AG04449 (cell line): ENCODE measurements at regions not wholly inside any gene's neighbourhood (a gene's known extent, or its start where the extent isn't known, plus 50 kb on each side); places are given as distances from the start of the nearest gene placed in this dataset.

ENCODE experiments used
- CTCF ChIA-PET: fragments of 350-600 bp; formaldehyde crosslinking; extraction: SDS; loops from one replicate; lab custom pipeline; 2021; ENCODE audit warnings: antibody characterized with exemption; lab: Yijun Ruan, JAX
- POLR2A ChIA-PET: fragments of 400-600, 350-600 bp; formaldehyde crosslinking; extraction: SDS; loops from one replicate; lab custom pipeline; 2020; ENCODE audit warnings: antibody characterized with exemption, inconsistent platforms; lab: Yijun Ruan, JAX
- DNase-seq: peaks from one replicate; pipeline ENCODE4 v3.0.0-alpha.2; 2010; ENCODE audit warnings: low read depth, low spot score
- H3K4me3 ChIP-seq: 2 replicates; pipeline ENCODE4 v1.5.1; 2011; ENCODE audit warnings: low read depth, mild to moderate bottlenecking, control low read depth, low read length
- TF ChIP-seq, protein P1 (sequence below): IDR thresholded peaks from one replicate; pipeline ENCODE4 v1.5.1; 2011; ENCODE audit warnings: mild to moderate bottlenecking, moderate library complexity, low read length, control low read depth, inconsistent platforms; ENCODE audit not compliant: insufficient read depth; ENCODE audit errors: missing control alignments

DNA sequence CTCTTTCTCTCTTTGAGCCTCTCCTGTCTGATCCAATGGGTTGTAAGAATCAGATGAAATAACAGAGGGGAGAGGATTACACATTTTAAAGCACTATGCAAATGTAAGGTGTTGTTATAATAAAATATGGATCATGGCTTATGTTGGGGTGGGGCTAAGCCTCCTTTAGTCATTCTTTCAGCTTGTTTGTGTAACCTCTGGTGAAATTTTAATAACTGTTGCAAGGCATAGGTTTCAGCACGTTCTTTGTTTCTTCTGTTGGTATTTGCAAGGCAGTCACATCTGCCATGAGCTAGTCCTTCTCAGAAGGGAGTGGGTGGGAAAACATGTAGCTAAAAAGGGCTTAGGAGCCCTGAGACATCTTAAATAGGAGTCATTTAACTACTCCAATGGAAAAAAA is 74.8 kb upstream of the FRMD6 start:
- no peak for DNase-seq
- H3K4me3 ChIP-seq: no peak overlapping the region
- POLR2A ChIA-PET: interaction anchor here (1.0 to 2.0 kb wide), 3 partner anchors 20 to 75 kb away, joined by 4 to 7 read pairs (median 5); partner anchors contain the start of gene FRMD6
- TF ChIP-seq, protein P1, sequence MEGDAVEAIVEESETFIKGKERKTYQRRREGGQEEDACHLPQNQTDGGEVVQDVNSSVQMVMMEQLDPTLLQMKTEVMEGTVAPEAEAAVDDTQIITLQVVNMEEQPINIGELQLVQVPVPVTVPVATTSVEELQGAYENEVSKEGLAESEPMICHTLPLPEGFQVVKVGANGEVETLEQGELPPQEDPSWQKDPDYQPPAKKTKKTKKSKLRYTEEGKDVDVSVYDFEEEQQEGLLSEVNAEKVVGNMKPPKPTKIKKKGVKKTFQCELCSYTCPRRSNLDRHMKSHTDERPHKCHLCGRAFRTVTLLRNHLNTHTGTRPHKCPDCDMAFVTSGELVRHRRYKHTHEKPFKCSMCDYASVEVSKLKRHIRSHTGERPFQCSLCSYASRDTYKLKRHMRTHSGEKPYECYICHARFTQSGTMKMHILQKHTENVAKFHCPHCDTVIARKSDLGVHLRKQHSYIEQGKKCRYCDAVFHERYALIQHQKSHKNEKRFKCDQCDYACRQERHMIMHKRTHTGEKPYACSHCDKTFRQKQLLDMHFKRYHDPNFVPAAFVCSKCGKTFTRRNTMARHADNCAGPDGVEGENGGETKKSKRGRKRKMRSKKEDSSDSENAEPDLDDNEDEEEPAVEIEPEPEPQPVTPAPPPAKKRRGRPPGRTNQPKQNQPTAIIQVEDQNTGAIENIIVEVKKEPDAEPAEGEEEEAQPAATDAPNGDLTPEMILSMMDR: no peak
- CTCF ChIA-PET: interaction anchor here (0.8 to 1.3 kb wide), 4 partner anchors 20 to 293 kb away, joined by 3 to 5 read pairs (median 4); partner anchors contain the start of gene FRMD6

DNA sequence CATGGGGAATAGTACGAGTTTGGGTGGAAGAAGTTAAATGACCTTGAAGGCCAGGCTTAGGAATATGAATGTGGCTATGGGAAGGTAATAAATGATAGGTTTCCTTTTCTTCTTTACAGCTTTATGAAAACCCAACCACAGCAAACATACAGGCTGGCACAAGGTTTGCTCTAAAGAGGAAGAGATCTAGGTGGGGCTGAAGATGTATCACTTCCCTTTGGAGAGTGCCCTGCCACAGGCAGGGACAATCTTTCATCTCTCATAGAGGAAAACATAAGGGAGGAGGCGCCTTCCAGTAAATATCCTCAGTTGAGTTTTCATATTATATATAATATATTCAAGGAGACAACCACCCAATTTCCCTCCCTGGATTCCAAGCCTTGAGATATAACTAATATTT is 72.9 kb upstream of the FRMD6 start:
- DNase-seq: no peak
- POLR2A ChIA-PET: no interaction called here
- CTCF ChIA-PET: interaction anchor here (1.0 to 1.2 kb wide), 2 partner anchors 74 to 198 kb away, joined by 3 read pairs; no protein-coding TSS in a partner anchor
- no peak overlapping the region for H3K4me3 ChIP-seq
- TF ChIP-seq, protein P1: no peak

DNA sequence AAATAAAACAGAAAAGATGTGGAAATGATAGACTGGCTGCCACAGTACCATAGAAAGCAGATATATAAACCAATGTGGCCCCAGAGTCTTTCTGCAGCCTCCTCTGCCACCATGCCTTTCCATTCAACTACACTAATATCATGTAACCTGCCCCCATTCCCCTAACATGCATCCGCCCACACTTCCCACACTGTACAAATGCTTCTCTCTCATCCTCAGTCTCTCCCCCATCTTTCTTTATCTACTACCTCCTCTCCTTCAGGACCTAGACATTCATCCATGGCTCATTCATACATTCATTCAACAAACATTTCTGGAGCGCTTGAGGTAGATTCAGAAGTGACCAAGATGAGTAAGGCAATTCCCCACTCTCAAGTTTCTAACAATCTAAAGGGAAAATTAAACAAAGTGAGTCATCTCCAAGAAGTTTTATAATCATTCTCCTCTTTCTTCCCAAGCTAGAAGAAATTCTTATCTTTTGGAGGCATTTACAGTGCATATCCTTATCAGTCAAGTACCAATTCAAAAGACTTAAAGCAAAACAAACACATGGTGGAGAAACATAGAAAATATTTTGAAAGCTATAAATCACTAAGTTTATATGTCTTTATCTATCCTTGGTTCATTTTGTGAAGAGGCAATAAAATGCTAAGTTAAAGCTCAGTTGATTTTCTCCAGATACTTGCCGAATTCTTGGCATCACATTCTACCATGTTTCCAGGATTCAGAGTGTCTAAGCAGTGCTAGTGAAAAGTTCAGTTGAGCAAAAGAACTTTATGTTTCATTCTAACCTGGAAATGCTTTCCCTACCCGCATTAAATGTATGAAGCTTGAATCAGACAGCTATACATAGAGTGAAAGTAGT is 70.5 kb upstream of the FRMD6 start:
- ChIA-PET CTCF (interaction anchor here (1.2 to 2.9 kb wide), 3 partner anchors 11 to 72 kb away, joined by 3 to 12 read pairs (median 4); no protein-coding TSS in a partner anchor), POLR2A (interaction anchor here (0.5 to 2.5 kb wide), 8 partner anchors 10 to 138 kb away, joined by 4 to 14 read pairs (median 4); partner anchors contain the start of gene FRMD6)
- DNase-seq: peak; percentile 61
- H3K4me3 ChIP-seq: no peak overlapping the region
- TF ChIP-seq, protein P1: no peak

DNA sequence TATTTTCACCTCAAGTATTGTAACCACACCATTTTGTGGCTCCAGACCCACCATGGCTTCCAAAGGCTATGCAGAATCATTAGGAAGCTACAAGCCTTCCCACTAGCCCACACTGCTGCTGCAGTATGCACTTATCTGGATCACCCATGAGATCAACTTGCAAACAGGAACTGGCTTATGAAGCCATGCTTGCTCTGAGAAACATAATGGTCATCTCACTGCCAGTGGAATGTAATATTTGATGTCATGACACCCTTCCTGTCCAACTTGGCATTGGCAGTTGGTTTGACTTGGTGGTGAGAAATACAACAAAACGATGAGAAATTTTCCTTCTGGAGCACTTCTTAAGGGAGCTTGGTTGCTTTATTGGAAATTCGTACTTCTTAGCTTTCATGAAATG is 69.3 kb upstream of the FRMD6 start:
- DNase-seq: no peak
- POLR2A ChIA-PET: interaction anchor here (1.1 to 2.5 kb wide), 5 partner anchors 9 to 107 kb away, joined by 4 to 14 read pairs (median 4); no protein-coding TSS in a partner anchor
- TF ChIP-seq, protein P1: no peak
- H3K4me3 ChIP-seq: no peak overlapping the region
- CTCF ChIA-PET: interaction anchor here (0.7 to 2.9 kb wide), 5 partner anchors 9 to 22 kb away, joined by 3 to 12 read pairs (median 3); no protein-coding TSS in a partner anchor

DNA sequence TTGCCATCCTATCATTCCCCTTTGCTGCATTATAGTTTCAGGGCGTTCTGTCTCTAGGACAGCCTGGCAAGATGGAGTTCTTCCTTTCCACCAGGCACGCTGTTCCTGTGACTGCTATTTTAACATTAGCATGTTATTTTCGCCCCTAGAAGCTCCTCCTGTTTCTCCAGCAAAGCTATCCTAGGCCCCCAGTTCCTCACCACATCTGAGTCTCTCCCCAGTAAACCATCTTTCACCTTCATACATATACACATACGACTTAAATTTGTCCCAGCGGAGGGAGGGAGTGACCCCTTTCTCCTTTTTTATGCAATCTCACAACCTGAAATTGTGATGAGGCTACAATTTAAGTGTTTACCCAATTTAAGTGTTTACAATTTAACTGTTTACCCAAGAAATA is 66.7 kb upstream of the FRMD6 start:
- ChIA-PET POLR2A (no interaction called here), CTCF (interaction anchor here (0.7 to 2.0 kb wide), 2 partner anchors 10 to 24 kb away, joined by 3 to 4 read pairs; no protein-coding TSS in a partner anchor)
- no peak overlapping the region for H3K4me3 ChIP-seq
- TF ChIP-seq, protein P1: no peak
- no peak for DNase-seq

DNA sequence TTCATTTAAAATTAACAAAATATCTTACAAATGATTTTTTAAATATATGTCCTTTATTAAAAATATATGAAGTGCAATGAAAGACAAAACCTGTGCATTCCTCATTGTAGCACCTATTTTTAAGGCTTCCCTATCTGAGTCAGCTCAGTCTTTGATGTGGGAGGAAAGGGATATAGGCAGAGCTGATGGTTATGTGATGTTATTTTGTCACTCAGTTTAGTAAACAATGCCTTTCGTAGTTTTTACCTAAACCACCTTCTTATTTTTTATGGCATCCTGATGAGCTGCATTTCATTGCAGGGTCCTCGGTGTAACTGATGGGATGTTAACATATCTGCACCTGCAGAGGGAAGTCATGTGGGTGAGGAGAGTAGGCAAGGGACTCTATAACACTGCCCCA is 58.9 kb upstream of the FRMD6 start:
- ChIA-PET CTCF (interaction anchor here (1.0 to 2.3 kb wide), 3 partner anchors 9 to 183 kb away, joined by 3 to 12 read pairs (median 5); no protein-coding TSS in a partner anchor), POLR2A (no interaction called here)
- DNase-seq: no peak
- no peak overlapping the region for H3K4me3 ChIP-seq
- TF ChIP-seq, protein P1: no peak
